Caco-2 (cell line): ENCODE measurements at regions not wholly inside any gene's neighbourhood (a gene's known extent, or its start where the extent isn't known, plus 50 kb on each side); places are given as distances from the start of the nearest gene placed in this dataset.

Experiments used
- BruUV-seq: library from RNA; stranded (reverse); fragments of 400-500 nt; replicated peaks from 2 replicates; lab custom pipeline; 2021; lab: Mats Ljungman, UMichigan
- CTCF ChIA-PET: fragments of 300-600 bp; sonication (Branson Sonifier 250); formaldehyde crosslinking; loops from one replicate; lab custom pipeline; 2022; ENCODE audit warnings: antibody characterized with exemption; lab: Charles Lee
- POLR2A ChIA-PET: fragments of 300-600 bp; sonication (Branson Sonifier 250); formaldehyde crosslinking; loops from one replicate; lab custom pipeline; 2022; ENCODE audit warnings: antibody characterized with exemption; lab: Charles Lee
- DNase-seq, 2 experiments: peaks; one replicate each; pipeline versions ENCODE4 v3.0.0 to v3.0.0-alpha.2; 2020 to 2022
- H3K27me3 ChIP-seq: replicated peaks from 2 replicates; pipeline ENCODE4 v1.6.0; 2011; ENCODE audit warnings: low read length; ENCODE audit not compliant: control insufficient read depth, insufficient read depth
- H3K36me3 ChIP-seq: 2 replicates; pipeline ENCODE4 v1.5.1; 2011; ENCODE audit warnings: low read length; ENCODE audit not compliant: control insufficient read depth, insufficient read depth
- H3K4me1 ChIP-seq: fragments of 250-450 bp; sonication (Bioruptor Pico); 2 replicates; pipeline ENCODE4 v1.5.1; 2020; ENCODE audit warnings: mild to moderate bottlenecking
- H3K4me3 ChIP-seq: 2 replicates; pipeline ENCODE4 v1.5.1; 2011; ENCODE audit warnings: low read depth, mild to moderate bottlenecking, control low read depth, low read length
- H3K9me3 ChIP-seq: fragments of 250-450 bp; sonication (Bioruptor Pico); 2 replicates; pipeline ENCODE4 v1.5.1; 2020; ENCODE audit warnings: mild to moderate bottlenecking, moderate library complexity
- H3K27ac Mint-ChIP-seq: one replicate; pipeline ENCODE4 v1.8.0; 2022; ENCODE audit warnings: mixed read lengths; ENCODE audit not compliant: unreplicated experiment
- H3K27me3 Mint-ChIP-seq: one replicate; pipeline ENCODE4 v1.8.0; 2022; ENCODE audit warnings: mixed read lengths; ENCODE audit not compliant: insufficient read depth, unreplicated experiment
- H3K36me3 Mint-ChIP-seq: one replicate; pipeline ENCODE4 v1.8.0; 2022; ENCODE audit warnings: mild to moderate bottlenecking, mixed read lengths; ENCODE audit not compliant: insufficient read depth, unreplicated experiment
- H3K4me1 Mint-ChIP-seq: one replicate; pipeline ENCODE4 v1.8.0; 2022; ENCODE audit warnings: low read depth, mixed read lengths; ENCODE audit not compliant: unreplicated experiment
- H3K4me3 Mint-ChIP-seq: one replicate; pipeline ENCODE4 v1.8.0; 2022; ENCODE audit warnings: mild to moderate bottlenecking, moderate library complexity, mixed read lengths; ENCODE audit not compliant: unreplicated experiment
- H3K9me3 Mint-ChIP-seq: one replicate; pipeline ENCODE4 v1.8.0; 2022; ENCODE audit warnings: mixed read lengths; ENCODE audit not compliant: unreplicated experiment
- CTCF ChIP-seq, 2 experiments: fragments of 200-600 bp in 1 of 2; IDR thresholded peaks; 1 replicate in 1 of 2; 2 replicates in 1 of 2; pipeline versions ENCODE4 v1.5.1 to v1.8.0; 2011 to 2022; ENCODE audit warnings: antibody characterized with exemption in 1 of 2, control low read depth in 1 of 2, inconsistent platforms in 1 of 2, low read depth in 1 of 2, low read length in 1 of 2, mild to moderate bottlenecking in 1 of 2, moderate library complexity in 1 of 2; ENCODE audit not compliant: insufficient read depth in 1 of 2, severe bottlenecking in 1 of 2, unreplicated experiment in 1 of 2
- intact Hi-C: fragments of 100-400 bp; cut with micrococcal nuclease; formaldehyde crosslinking; loops from one replicate; pipeline ENCODE4 v1.10.0; 2022; ENCODE audit not compliant: unreplicated experiment

GRCh38 chr5:124318661-124319060, 427.8 kb downstream of the ZNF608 start:
- H3K27me3 Mint-ChIP-seq, result no peaks in the 10 kb centered on the region
- DNase-seq, result no peak
- intact Hi-C loops, result no loop called here
- Histone ChIP-seq H3K27me3 (no peaks in the 10 kb centered on the region), H3K36me3 (no peaks in the 10 kb centered on the region), H3K4me3 (no peak overlapping the region), H3K9me3 (no peaks in the 10 kb centered on the region), H3K4me1 (no peaks in the 10 kb centered on the region)
- H3K4me1 Mint-ChIP-seq, result no peaks in the 10 kb centered on the region
- TF ChIP-seq CTCF (IDR thresholded peaks at IDR 0.05; ENCODE audit: insufficient read depth in 1 of 2, low read depth in 1 of 2, low read length in 1 of 2, severe bottlenecking in 1 of 2, unreplicated experiment in 1 of 2), result no peak
- no peaks in the 10 kb centered on the region for H3K36me3 Mint-ChIP-seq
- no peak overlapping the region for H3K27ac Mint-ChIP-seq
- CTCF ChIA-PET, result no interaction called here
- BruUV-seq, result no TSS peak
- no peaks in the 10 kb centered on the region for H3K9me3 Mint-ChIP-seq
- POLR2A ChIA-PET, result no interaction called here
- H3K4me3 Mint-ChIP-seq, result no peak overlapping the region

- H3K27me3 ChIP-seq, result no peaks in the 10 kb centered on the region
- H3K9me3 ChIP-seq, result no peaks in the 10 kb centered on the region
- no peaks in the 10 kb centered on the region for H3K4me1 ChIP-seq
- BruUV-seq, result no TSS peak
- H3K27me3 Mint-ChIP-seq, result no peaks in the 10 kb centered on the region
- H3K4me3 Mint-ChIP-seq, result no peak overlapping the region
- intact Hi-C loops, result no loop called here
- no peaks in the 10 kb centered on the region for H3K36me3 ChIP-seq
- H3K9me3 Mint-ChIP-seq, result no peaks in the 10 kb centered on the region
- ChIA-PET POLR2A (no interaction called here), CTCF (no interaction called here)
- H3K36me3 Mint-ChIP-seq, result no peaks in the 10 kb centered on the region
- H3K4me1 Mint-ChIP-seq, result no peaks in the 10 kb centered on the region
- H3K4me3 ChIP-seq, result no peak overlapping the region
- DNase-seq, result no peak
- no peak overlapping the region for H3K27ac Mint-ChIP-seq
- TF ChIP-seq CTCF (IDR thresholded peaks at IDR 0.05; ENCODE audit: insufficient read depth in 1 of 2, low read depth in 1 of 2, low read length in 1 of 2, severe bottlenecking in 1 of 2, unreplicated experiment in 1 of 2), result no peak
These were observed 429.0 kb downstream of the ZNF608 start for GRCh38 chr5:124317451-124317850.

- no peak for TF ChIP-seq CTCF (IDR thresholded peaks at IDR 0.05; ENCODE audit: insufficient read depth in 1 of 2, low read depth in 1 of 2, low read length in 1 of 2, severe bottlenecking in 1 of 2, unreplicated experiment in 1 of 2)
- Mint-ChIP-seq H3K9me3 (no peaks in the 10 kb centered on the region), H3K4me1 (no peaks in the 10 kb centered on the region), H3K27me3 (no peaks in the 10 kb centered on the region), H3K36me3 (no peaks in the 10 kb centered on the region), H3K4me3 (no peak overlapping the region), H3K27ac (no peak overlapping the region)
- no peaks in the 10 kb centered on the region for H3K27me3 ChIP-seq
- no peaks in the 10 kb centered on the region for H3K4me1 ChIP-seq
- no peak overlapping the region for H3K4me3 ChIP-seq
- ChIA-PET POLR2A (no interaction called here), CTCF (no interaction called here)
- intact Hi-C loops, result no loop called here
- no TSS peak for BruUV-seq
- no peak for DNase-seq
- no peaks in the 10 kb centered on the region for H3K36me3 ChIP-seq
- H3K9me3 ChIP-seq, result no peaks in the 10 kb centered on the region
These were observed 430.6 kb downstream of the ZNF608 start for GRCh38 chr5:124315741-124316415.
